GM23338 (cell line): ENCODE measurements at regions not wholly inside any gene's neighbourhood (a gene's known extent, or its start where the extent isn't known, plus 50 kb on each side); places are given as distances from the start of the nearest gene placed in this dataset.
A peak's percentile ranks its signal among the peaks of the same experiment; 100 is the strongest.

Experiments used
- ATAC-seq: fragments of 200-7000 bp; cut with Tn5 transposase; 3 replicates; pipeline ENCODE4 v1.9.1; 2020
- DNase-seq: peaks from one replicate; pipeline ENCODE4 v3.0.0-alpha.2; 2015; ENCODE audit warnings: low spot score
- H2AFZ ChIP-seq: fragments of 200-600 bp; sonication (generic); 2 replicates; pipeline ENCODE4 v1.8.0; 2016; ENCODE audit warnings: antibody characterized with exemption, mild to moderate bottlenecking, moderate library complexity
- H3F3A ChIP-seq: fragments of 200-600 bp; sonication (generic); replicated peaks from 2 replicates; pipeline ENCODE4 v1.8.0; 2017; ENCODE audit warnings: antibody characterized with exemption, mixed run types, low read depth
- H3K27ac ChIP-seq: fragments of 200-600 bp; sonication (generic); 2 replicates; pipeline ENCODE4 v1.6.1; 2016; ENCODE audit warnings: low read depth
- H3K27me3 ChIP-seq: fragments of 200-600 bp; sonication (generic); 2 replicates; pipeline ENCODE4 v1.8.0; 2016; ENCODE audit warnings: mild to moderate bottlenecking, mixed run types, moderate library complexity; ENCODE audit not compliant: insufficient read depth
- H3K36me3 ChIP-seq: fragments of 200-600 bp; sonication (generic); 2 replicates; pipeline ENCODE4 v1.8.0; 2016; ENCODE audit warnings: mild to moderate bottlenecking; ENCODE audit not compliant: insufficient read depth
- H3K4me1 ChIP-seq: fragments of 200-600 bp; sonication (generic); 2 replicates; pipeline ENCODE4 v1.8.0; 2016; ENCODE audit warnings: mild to moderate bottlenecking, moderate library complexity; ENCODE audit not compliant: insufficient read depth
- H3K4me2 ChIP-seq: fragments of 200-600 bp; sonication (generic); 2 replicates; pipeline ENCODE4 v1.7.1; 2017; ENCODE audit warnings: mixed run types
- H3K4me3 ChIP-seq: fragments of 200-600 bp; sonication (generic); 2 replicates; pipeline ENCODE4 v1.6.1; 2016; ENCODE audit warnings: mixed run types
- H3K79me2 ChIP-seq: fragments of 200-600 bp; sonication (generic); replicated peaks from 2 replicates; pipeline ENCODE4 v1.8.0; 2017; ENCODE audit warnings: mild to moderate bottlenecking; ENCODE audit not compliant: insufficient read depth
- H3K9me2 ChIP-seq: fragments of 200-600 bp; sonication (generic); 2 replicates; pipeline ENCODE4 v1.8.0; 2017; ENCODE audit not compliant: insufficient read depth
- H4K20me1 ChIP-seq: fragments of 200-600 bp; sonication (generic); replicated peaks from 2 replicates; pipeline ENCODE4 v1.8.0; 2017; ENCODE audit warnings: mild to moderate bottlenecking; ENCODE audit not compliant: insufficient read depth
- H3K27ac Mint-ChIP-seq: 2 replicates; pipeline ENCODE4 v1.8.0; 2020; ENCODE audit warnings: inconsistent platforms, mild to moderate bottlenecking, moderate library complexity, mixed read lengths
- H3K27me3 Mint-ChIP-seq: 3 replicates; pipeline ENCODE4 v1.8.0; 2022; ENCODE audit warnings: low read depth, mild to moderate bottlenecking, moderate library complexity, mixed read lengths, inconsistent platforms; ENCODE audit not compliant: insufficient read depth, poor library complexity
- H3K36me3 Mint-ChIP-seq: 3 replicates; pipeline ENCODE4 v1.8.0; 2021; ENCODE audit warnings: low read depth, mild to moderate bottlenecking, inconsistent platforms, moderate library complexity, mixed read lengths
- H3K4me1 Mint-ChIP-seq: 3 replicates; pipeline ENCODE4 v1.8.0; 2020; ENCODE audit warnings: mild to moderate bottlenecking, inconsistent platforms, mixed read lengths
- H3K4me3 Mint-ChIP-seq: 3 replicates; pipeline ENCODE4 v1.8.0; 2021; ENCODE audit warnings: moderate library complexity, mild to moderate bottlenecking, inconsistent platforms, mixed read lengths
- H3K9me3 Mint-ChIP-seq: 3 replicates; pipeline ENCODE4 v1.8.0; 2020; ENCODE audit warnings: moderate library complexity, mild to moderate bottlenecking, inconsistent platforms, mixed read lengths
- CREB1 ChIP-seq: fragments of 250-450 bp; sonication (Bioruptor Pico); IDR thresholded peaks from 2 replicates; pipeline ENCODE4 v1.5.0; 2020; ENCODE audit warnings: low read depth, mild to moderate bottlenecking, moderate library complexity
- CTCF ChIP-seq, 2 experiments: fragments of 200-600 bp in 1 of 2; sonication (generic) in 1 of 2; conservative IDR thresholded peaks; 2 replicates each; pipeline versions ENCODE4 v1.5.1 to v1.6.1; 2016 to 2017; ENCODE audit warnings: antibody characterized with exemption in 2 of 2, low read depth in 2 of 2, mild to moderate bottlenecking in 2 of 2, moderate library complexity in 1 of 2
- ETS1 ChIP-seq: IDR thresholded peaks from 2 replicates; pipeline ENCODE4 v1.6.1; 2016; ENCODE audit warnings: antibody characterized with exemption
- EZH2 ChIP-seq: fragments of 200-600 bp; sonication (generic); IDR thresholded peaks from one replicate; pipeline ENCODE4 v1.8.0; 2017; ENCODE audit warnings: antibody characterized with exemption, mild to moderate bottlenecking, low read depth; ENCODE audit not compliant: unreplicated experiment
- EZH2phosphoT487 ChIP-seq: fragments of 200-600 bp; sonication (generic); IDR thresholded peaks from one replicate; pipeline ENCODE4 v1.8.1; 2018; ENCODE audit warnings: antibody characterized with exemption; ENCODE audit not compliant: unreplicated experiment
- JUNB ChIP-seq: IDR thresholded peaks from one replicate; pipeline ENCODE4 v1.6.1; 2016; ENCODE audit warnings: antibody characterized with exemption; ENCODE audit not compliant: unreplicated experiment
- NANOG ChIP-seq: IDR thresholded peaks from 2 replicates; pipeline ENCODE4 v1.6.1; 2016; ENCODE audit warnings: antibody characterized with exemption, borderline replicate concordance
- POLR2AphosphoS5 ChIP-seq: IDR thresholded peaks from 2 replicates; pipeline ENCODE4 v1.6.1; 2016; ENCODE audit warnings: antibody characterized with exemption, low read depth
- REST ChIP-seq: IDR thresholded peaks from one replicate; pipeline ENCODE4 v1.6.1; 2018; ENCODE audit warnings: antibody characterized with exemption; ENCODE audit not compliant: unreplicated experiment
- STAT1 ChIP-seq: IDR thresholded peaks from one replicate; pipeline ENCODE4 v1.6.1; 2016; ENCODE audit warnings: antibody characterized with exemption; ENCODE audit not compliant: unreplicated experiment
- ZNF114 ChIP-seq: fragments of 250-450 bp; sonication (Bioruptor Pico); IDR thresholded peaks from 2 replicates; pipeline ENCODE4 v1.5.0; 2020; ENCODE audit warnings: mild to moderate bottlenecking, moderate library complexity
- ZNF331 ChIP-seq: fragments of 250-450 bp; sonication (Bioruptor Pico); IDR thresholded peaks from 2 replicates; pipeline ENCODE4 v1.5.0; 2020; ENCODE audit warnings: low read depth, mild to moderate bottlenecking, moderate library complexity
- ZNF462 ChIP-seq: fragments of 250-450 bp; sonication (Bioruptor Pico); IDR thresholded peaks from 2 replicates; pipeline ENCODE4 v1.5.0; 2020; ENCODE audit warnings: mild to moderate bottlenecking, moderate library complexity

GRCh38 chr20:51118985-51119527, 96.1 kb upstream of the KCNG1 start:
- no peak overlapping the region for H2AFZ ChIP-seq
- no peak overlapping the region for H3K4me2 ChIP-seq
- Mint-ChIP-seq H3K36me3 (no peaks in the 10 kb centered on the region), H3K4me1 (peaks cover 31% of the 10 kb centered on the region), H3K27me3 (peaks cover 15% of the 10 kb centered on the region), H3K4me3 (no peak overlapping the region), H3K9me3 (no peaks in the 10 kb centered on the region), H3K27ac (no peak overlapping the region)
- no peak overlapping the region for H3K27ac ChIP-seq
- no peaks in the 10 kb centered on the region for H3K27me3 ChIP-seq
- no peaks in the 10 kb centered on the region for H4K20me1 ChIP-seq
- peaks cover 14% of the 10 kb centered on the region for H3K4me1 ChIP-seq
- H3K79me2 ChIP-seq: no peaks in the 10 kb centered on the region
- DNase-seq (no peak), ATAC-seq (peak; percentile 59)
- H3K36me3 ChIP-seq: no peaks in the 10 kb centered on the region
- no peak overlapping the region for H3K4me3 ChIP-seq
- H3F3A ChIP-seq: no peaks in the 10 kb centered on the region
- H3K9me2 ChIP-seq: no peaks in the 10 kb centered on the region
- TF ChIP-seq EZH2phosphoT487: no peak
- no peak for TF ChIP-seq ZNF462
- no peak for TF ChIP-seq REST
- TF ChIP-seq CTCF (conservative IDR thresholded peaks at IDR 0.05; ENCODE audit: low read depth in 2 of 2): no peak
- TF ChIP-seq NANOG: no peak
- TF ChIP-seq EZH2: no peak
- TF ChIP-seq ZNF114 (CRISPR knock-in tag): no peak
- no peak for TF ChIP-seq ETS1
- no peak for TF ChIP-seq ZNF331
- no peak for TF ChIP-seq CREB1
- no peak for TF ChIP-seq POLR2AphosphoS5
- no peak for TF ChIP-seq JUNB
- TF ChIP-seq STAT1: no peak
